ENCODE measurements at regions not wholly inside any gene's neighbourhood (a gene's known extent, or its start where the extent isn't known, plus 50 kb on each side); places are given as distances from the start of the nearest gene placed in this dataset.
"Not testable (repeated sequence)": the region's sequence is repeated elsewhere in the genome, so short reads cannot be mapped to it uniquely, and the experiment has no call there.

- no peaks in the 10 kb centered on the region for H3K9me3 ChIP-seq (ENCODE audit: severe bottlenecking)
- H3K4me3 ChIP-seq (ENCODE audit: low read depth, low read length): no peak overlapping the region
- DNase-seq: no peak
- H3K27ac ChIP-seq: no peak overlapping the region
- no peaks in the 10 kb centered on the region for H3K36me3 ChIP-seq
- no peaks in the 10 kb centered on the region for H3K27me3 ChIP-seq (ENCODE audit: insufficient read depth, low read depth, severe bottlenecking)
- no peak for TF ChIP-seq CTCF (IDR thresholded peaks at IDR 0.05; ENCODE audit: low read depth, low read length)
These were observed 70.0 kb upstream of the WDR72 start for GRCh38 chr15:53829471-53829870.

GRCh38 chr15:53827355-53827754, 67.9 kb upstream of the WDR72 start:
- no peaks in the 10 kb centered on the region for H3K27me3 ChIP-seq (ENCODE audit: insufficient read depth, low read depth, severe bottlenecking)
- H3K4me3 ChIP-seq (ENCODE audit: low read depth, low read length): no peak overlapping the region
- no peak for DNase-seq

GRCh38 chr15:53811530-53811929, 52.1 kb upstream of the WDR72 start:
- TF ChIP-seq CTCF (IDR thresholded peaks at IDR 0.05; ENCODE audit: low read depth, low read length): no peak
- Histone ChIP-seq H3K9me3 (ENCODE audit: severe bottlenecking) (no peaks in the 10 kb centered on the region), H3K4me3 (ENCODE audit: low read depth, low read length) (no peak overlapping the region), H3K36me3 (no peaks in the 10 kb centered on the region), H3K27me3 (ENCODE audit: insufficient read depth, low read depth, severe bottlenecking) (no peaks in the 10 kb centered on the region), H3K27ac (no peak overlapping the region)
- no peak for DNase-seq

More at GRCh38 chr15:53827355-53827754, 67.9 kb upstream of the WDR72 start:
- Histone ChIP-seq H3K36me3 (no peaks in the 10 kb centered on the region), H3K27ac (no peak overlapping the region), H3K9me3 (ENCODE audit: severe bottlenecking) (no peaks in the 10 kb centered on the region)
- no peak for TF ChIP-seq CTCF (IDR thresholded peaks at IDR 0.05; ENCODE audit: low read depth, low read length)

GRCh38 chr15:53810306-53810705, 50.8 kb upstream of the WDR72 start:
- H3K36me3 ChIP-seq; H3K27me3 ChIP-seq (ENCODE audit: insufficient read depth, low read depth, severe bottlenecking); H3K4me3 ChIP-seq (ENCODE audit: low read depth, low read length); H3K9me3 ChIP-seq (ENCODE audit: severe bottlenecking); DNase-seq; H3K27ac ChIP-seq: not testable (repeated sequence)
